GM21737 (cell line): ENCODE measurements at regions not wholly inside any gene's neighbourhood (a gene's known extent, or its start where the extent isn't known, plus 50 kb on each side); places are given as distances from the start of the nearest gene placed in this dataset.
"Not testable (repeated sequence)": the region's sequence is repeated elsewhere in the genome, so short reads cannot be mapped to it uniquely, and the experiment has no call there.

Source experiments
- ATAC-seq: cut with Tn5 transposase; IDR thresholded peaks from one replicate; pipeline ENCODE4 v1.9.1; 2021; ENCODE audit warnings: mild to moderate bottlenecking, moderate library complexity; ENCODE audit not compliant: unreplicated experiment

- no peak for ATAC-seq
Observed at GRCh38 chr13:47708386-47708785, 292.7 kb downstream of the SUCLA2 start.

DNA sequence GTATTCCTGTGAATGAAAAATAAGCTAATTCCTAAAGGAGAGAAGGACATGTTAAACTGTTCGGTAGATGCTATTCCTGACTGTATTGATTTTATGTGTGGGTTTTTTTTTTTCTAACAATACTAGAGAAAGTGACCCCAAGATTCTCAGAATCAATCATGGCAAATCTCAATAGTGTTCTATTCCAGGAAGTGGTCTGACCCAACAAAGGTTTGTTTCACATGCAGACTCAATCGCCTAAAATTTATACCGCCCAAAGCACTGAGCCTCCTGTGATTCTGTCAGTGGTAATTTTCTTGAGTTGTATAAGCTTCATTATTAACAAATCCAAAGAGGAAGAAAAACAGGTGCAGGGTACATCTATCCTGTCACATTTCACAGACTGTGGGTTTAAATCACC, 293.7 kb downstream of the SUCLA2 start:
- no peak for ATAC-seq

DNA sequence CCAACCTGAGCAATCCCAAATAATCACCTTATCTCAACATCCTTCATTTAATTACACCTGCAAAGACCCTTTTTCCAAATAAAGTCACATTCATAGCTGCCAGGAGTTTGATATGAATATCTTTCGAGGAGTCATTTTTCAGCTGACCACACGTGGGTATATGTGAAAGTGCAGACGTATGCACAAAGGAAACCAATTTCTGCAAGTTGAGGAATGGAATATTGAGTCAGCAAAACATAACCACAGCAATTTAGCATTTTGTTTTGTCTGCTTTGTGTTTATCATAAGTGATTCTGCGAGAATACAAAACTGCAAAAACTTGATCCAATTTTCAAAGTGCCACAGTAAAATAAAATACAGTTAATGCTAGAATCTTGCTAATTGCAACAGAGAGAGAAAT, 295.9 kb downstream of the SUCLA2 start:
- no peak for ATAC-seq

DNA sequence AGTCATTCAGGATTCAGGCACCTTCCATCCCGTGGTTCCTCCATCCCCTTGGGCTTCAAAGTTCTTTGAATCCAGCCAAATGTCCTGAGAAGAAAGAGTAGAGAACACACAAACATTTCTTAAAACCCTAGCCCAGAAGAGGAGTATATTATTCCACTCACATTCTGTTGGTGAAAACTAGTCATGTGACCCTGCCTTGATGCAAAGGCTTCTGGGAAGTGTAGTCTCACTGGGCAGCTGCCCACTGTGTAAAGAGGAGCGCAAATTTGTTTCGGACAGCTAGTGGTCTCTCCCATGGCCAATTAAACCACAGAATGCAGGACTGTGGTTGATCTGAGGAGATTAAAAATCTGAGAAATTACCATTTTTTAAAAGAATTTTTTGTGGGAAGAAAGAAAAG, 304.4 kb downstream of the SUCLA2 start:
- ATAC-seq = no peak

- no peak for ATAC-seq
Observed at GRCh38 chr13:47687577-47687976, 313.5 kb downstream of the SUCLA2 start.

DNA sequence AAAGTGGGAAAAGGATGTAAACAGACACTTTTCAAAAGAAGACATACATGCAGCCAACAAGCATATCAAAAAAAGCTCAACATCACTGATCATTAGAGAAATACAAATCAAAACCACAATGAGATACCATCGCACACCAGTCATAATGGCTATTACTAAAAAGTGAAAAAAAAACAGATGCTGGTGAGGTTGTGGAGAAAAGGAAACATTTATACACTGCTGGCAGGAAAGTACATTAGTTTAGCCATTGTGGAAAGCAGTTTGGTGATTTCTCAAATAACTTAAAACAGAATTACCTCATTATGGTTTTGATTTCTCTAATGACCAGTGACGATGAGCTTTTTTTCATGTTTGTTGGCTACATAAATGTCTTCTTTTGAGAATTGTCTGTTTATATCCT, 315.9 kb downstream of the SUCLA2 start:
- not testable (repeated sequence) for ATAC-seq

GRCh38 chr13:47680748-47681147, 320.3 kb downstream of the SUCLA2 start:
- no peak for ATAC-seq

- no peak for ATAC-seq
Observed at GRCh38 chr13:47679401-47679800, 321.7 kb downstream of the SUCLA2 start.

- no peak for ATAC-seq
Observed at GRCh38 chr13:47678201-47678968, 322.7 kb downstream of the SUCLA2 start.

GRCh38 chr13:47675871-47676270, 325.2 kb downstream of the SUCLA2 start:
- no peak for ATAC-seq

GRCh38 chr13:47673009-47673850, 327.8 kb downstream of the SUCLA2 start:
- no peak for ATAC-seq

GRCh38 chr13:47672245-47673008, 328.6 kb downstream of the SUCLA2 start:
- no peak for ATAC-seq

GRCh38 chr13:47671776-47672175, 329.3 kb downstream of the SUCLA2 start:
- ATAC-seq = no peak

DNA sequence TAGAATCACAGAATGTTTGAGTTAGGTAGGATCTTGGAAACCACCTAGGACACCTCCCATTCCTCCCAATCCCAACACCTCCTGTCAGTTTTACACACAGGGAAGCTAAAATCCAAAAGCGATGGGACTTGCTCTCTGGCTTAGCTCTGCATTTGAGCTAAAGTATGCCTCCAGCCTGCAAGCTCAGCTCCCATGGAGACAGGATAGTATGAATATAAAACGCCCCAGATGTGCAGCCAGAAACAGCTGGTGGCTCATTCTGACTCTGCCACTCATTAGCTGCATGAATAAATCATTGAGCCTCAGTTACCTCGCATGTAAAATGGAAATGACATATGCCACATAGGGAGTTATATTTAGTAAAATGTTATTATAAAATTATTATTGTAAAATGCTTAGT, 336.0 kb downstream of the SUCLA2 start:
- no peak for ATAC-seq

DNA sequence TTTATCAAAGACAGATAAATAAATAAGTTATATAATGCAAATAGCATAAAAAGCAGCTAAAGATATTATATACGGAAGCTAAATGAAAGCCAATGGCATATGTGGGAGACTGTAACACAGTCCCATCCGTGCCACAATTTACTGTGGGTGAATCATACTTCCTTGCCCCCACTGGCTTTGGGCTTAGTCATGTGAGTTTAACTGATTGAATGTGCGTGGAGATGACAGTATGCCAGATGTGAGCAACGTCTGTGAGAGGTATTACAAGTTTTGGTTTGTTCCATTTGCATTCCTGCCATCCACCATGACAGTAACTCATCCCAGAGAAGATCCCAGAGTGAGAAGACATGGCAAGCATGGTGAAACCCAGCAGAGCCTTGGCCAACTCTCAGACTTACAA, 340.0 kb downstream of the SUCLA2 start:
- ATAC-seq = no peak

GRCh38 chr13:47656651-47657050, 344.4 kb downstream of the SUCLA2 start:
- ATAC-seq = no peak

DNA sequence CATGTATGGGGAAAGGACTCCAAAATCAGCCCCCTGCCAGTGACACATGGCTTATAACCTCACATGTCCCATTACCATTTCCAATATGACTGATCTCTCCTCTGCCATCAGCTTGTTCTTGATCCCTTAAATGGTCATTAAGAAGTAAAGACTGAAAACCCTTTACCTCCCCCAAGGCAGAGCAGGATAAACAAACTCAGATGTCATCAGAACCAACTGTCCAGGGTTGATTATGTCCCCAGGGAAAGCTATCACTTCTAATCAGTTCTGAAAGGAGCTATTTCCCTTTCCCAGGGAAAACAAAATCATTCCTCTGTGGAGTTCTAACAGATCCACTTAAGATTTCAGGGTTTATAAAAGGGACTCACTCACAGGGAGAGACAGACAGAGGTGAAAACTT, 350.9 kb downstream of the SUCLA2 start:
- ATAC-seq = no peak

DNA sequence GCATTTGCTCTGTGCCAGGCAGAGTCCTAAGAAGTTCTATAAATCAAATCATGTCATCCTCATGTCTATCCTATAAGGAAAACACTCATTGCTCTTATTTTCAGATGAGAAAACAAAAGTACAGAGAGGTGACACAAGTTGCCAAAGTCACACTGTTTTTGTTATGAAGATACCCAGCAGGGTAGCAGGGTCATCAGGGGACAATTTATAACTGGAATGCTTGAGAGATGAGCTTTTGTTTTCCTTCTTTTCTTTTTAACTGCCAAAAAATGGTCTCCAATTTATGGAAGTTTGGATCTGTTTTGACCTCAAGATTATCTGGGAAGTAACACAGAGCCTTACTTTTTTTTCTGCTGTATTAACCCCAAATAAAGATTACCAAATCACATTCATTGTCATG, 354.1 kb downstream of the SUCLA2 start:
- ATAC-seq = no peak

DNA sequence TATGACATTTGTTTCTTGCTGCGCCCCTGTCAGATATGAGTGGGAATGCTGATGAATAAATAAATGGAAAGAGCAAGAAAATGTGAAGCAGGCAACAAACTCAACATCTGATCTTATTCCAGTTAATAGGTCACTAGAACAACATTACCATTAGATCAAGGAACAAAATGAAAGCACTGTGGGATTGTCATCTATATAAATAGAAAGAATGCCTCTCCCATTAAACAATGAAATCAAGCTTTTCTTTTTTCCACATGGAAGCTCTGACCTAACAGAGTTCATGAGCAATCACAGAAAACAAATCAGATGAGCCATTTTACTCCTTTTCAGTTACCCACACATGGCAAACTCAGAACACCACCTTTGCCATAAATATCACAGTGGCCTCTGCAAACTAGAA, 354.8 kb downstream of the SUCLA2 start:
- no peak for ATAC-seq

GRCh38 chr13:47639738-47640447, 361.2 kb downstream of the SUCLA2 start:
- no peak for ATAC-seq

GRCh38 chr13:47638627-47639026, 362.4 kb downstream of the SUCLA2 start:
- no peak for ATAC-seq
